ENCODE measurements at regions not wholly inside any gene's neighbourhood (a gene's known extent, or its start where the extent isn't known, plus 50 kb on each side); places are given as distances from the start of the nearest gene placed in this dataset.
"Not testable (repeated sequence)": the region's sequence is repeated elsewhere in the genome, so short reads cannot be mapped to it uniquely, and the experiment has no call there.

DNA sequence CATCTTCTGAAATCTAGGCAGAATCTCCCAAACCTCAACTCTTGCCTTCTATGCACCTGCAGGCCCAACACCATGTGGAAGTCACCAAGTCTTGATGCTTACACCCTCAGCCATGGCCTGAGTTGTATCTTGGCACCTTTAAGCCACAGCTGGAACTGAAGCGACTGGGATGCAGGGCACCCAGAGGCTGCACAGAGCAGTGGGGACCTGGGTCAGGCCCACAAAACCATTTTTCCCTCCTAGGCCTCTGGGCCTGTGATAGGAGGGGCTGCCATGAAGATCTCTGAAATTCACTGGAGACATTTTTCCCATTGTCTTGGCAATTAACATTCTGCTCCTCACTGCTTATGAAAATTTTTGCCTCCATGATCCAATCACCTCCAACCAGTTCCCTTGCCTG, 1388.5 kb downstream of the ADGRL3 start:
- ATAC-seq (no peak), DNase-seq (ENCODE audit: low spot score) (no peak)

GRCh38 chr4:62571494-62571893, 1371.4 kb downstream of the ADGRL3 start:
- no peak for ATAC-seq
- DNase-seq (ENCODE audit: low spot score), result no peak

- no peak for ATAC-seq
- DNase-seq (ENCODE audit: low spot score), result no peak
These were observed 1360.7 kb downstream of the ADGRL3 start for GRCh38 chr4:62560858-62561257.

GRCh38 chr4:62550121-62550520, 1350.0 kb downstream of the ADGRL3 start:
- DNase-seq (ENCODE audit: low spot score), result no peak
- no peak for ATAC-seq

GRCh38 chr4:62549601-62550000, 1349.5 kb downstream of the ADGRL3 start:
- DNase-seq (ENCODE audit: low spot score) (no peak), ATAC-seq (no peak)

- DNase-seq (ENCODE audit: low spot score) (no peak), ATAC-seq (no peak)
These were observed 1348.6 kb downstream of the ADGRL3 start for GRCh38 chr4:62548765-62549164.

GRCh38 chr4:62548108-62548524, 1348.0 kb downstream of the ADGRL3 start:
- DNase-seq (ENCODE audit: low spot score), result no peak
- no peak for ATAC-seq

- DNase-seq (ENCODE audit: low spot score) (no peak), ATAC-seq (no peak)
These were observed 1344.3 kb downstream of the ADGRL3 start for GRCh38 chr4:62544428-62544827.

DNA sequence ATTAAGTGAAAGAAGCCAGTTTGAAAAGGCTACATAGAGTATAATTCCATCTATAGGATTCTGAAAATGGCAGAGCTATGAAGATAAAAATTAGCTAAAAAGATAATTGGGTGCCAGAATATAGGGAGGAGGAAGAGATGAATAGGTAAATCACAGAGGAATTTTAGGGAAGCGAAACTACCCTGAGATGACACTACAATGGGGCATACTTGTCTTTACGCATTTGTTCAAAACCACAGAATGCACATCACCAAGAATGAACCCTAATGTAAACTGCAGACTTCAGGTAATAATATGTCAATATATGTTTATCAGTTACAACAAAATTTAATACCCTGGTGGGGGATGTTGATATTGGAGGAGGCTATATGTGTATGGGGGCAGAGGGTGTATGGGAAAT, 1342.9 kb downstream of the ADGRL3 start:
- DNase-seq (ENCODE audit: low spot score) (no peak), ATAC-seq (no peak)

GRCh38 chr4:62533573-62533972, 1333.4 kb downstream of the ADGRL3 start:
- DNase-seq (ENCODE audit: low spot score), result no peak
- ATAC-seq, result no peak

DNA sequence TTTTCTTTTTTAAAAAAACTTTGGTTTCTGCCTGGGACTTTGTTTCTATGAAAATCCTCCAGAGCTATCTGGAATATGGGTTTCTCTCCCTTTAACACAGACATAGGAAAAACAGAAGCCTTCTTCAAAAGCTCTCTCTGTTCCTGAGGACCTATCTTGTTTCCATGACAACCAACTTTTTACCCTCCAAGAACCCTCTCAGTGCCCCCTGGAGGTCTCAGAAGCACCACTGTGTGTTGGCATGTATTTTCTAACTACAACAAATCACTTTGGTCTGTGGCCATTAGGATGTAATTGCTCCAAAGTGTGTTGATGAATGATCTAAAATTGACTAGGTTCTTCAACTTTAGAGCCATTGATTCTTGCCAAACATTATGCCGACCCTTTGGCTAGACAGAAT, 1331.6 kb downstream of the ADGRL3 start:
- ATAC-seq (no peak), DNase-seq (ENCODE audit: low spot score) (no peak)

- ATAC-seq, result no peak
- no peak for DNase-seq (ENCODE audit: low spot score)
These were observed 1331.1 kb downstream of the ADGRL3 start for GRCh38 chr4:62531264-62531663.

- ATAC-seq, result no peak
These were observed 1328.7 kb downstream of the ADGRL3 start for GRCh38 chr4:62528874-62529273.

GRCh38 chr4:62526671-62527070, 1326.5 kb downstream of the ADGRL3 start:
- DNase-seq (ENCODE audit: low spot score) (no peak), ATAC-seq (no peak)

More at GRCh38 chr4:62528874-62529273, 1328.7 kb downstream of the ADGRL3 start:
- no peak for DNase-seq (ENCODE audit: low spot score)

GRCh38 chr4:62523256-62523655, 1323.1 kb downstream of the ADGRL3 start:
- DNase-seq (ENCODE audit: low spot score) (no peak), ATAC-seq (no peak)

- no peak for DNase-seq (ENCODE audit: low spot score)
- no peak for ATAC-seq
These were observed 1322.1 kb downstream of the ADGRL3 start for GRCh38 chr4:62522273-62522672.

GRCh38 chr4:62517716-62518115, 1317.6 kb downstream of the ADGRL3 start:
- ATAC-seq, result no peak

DNA sequence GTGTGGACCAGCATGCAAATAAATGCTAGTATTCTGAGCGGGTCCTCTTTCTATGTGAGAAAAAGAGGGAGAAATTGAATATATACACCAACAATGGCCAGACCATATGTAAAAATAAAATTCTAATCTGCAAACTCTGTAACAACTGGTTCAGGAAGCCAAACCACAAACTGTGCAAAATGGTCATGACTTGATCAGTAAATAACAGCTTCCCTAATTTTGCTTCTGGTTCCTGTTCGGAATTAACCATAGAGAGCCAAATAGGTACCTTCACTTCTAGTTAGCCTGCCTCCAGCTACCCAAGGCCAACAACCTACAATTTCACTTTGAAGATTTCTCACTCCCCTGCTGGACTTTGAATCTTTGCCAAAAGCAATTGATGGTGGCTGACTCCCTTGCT, 1313.2 kb downstream of the ADGRL3 start:
- ATAC-seq, result no peak

More at GRCh38 chr4:62517716-62518115, 1317.6 kb downstream of the ADGRL3 start:
- DNase-seq (ENCODE audit: low spot score), result no peak

GRCh38 chr4:62512271-62512670, 1312.1 kb downstream of the ADGRL3 start:
- DNase-seq (ENCODE audit: low spot score) (no peak), ATAC-seq (no peak)

More for the DNA sequence above, 1313.2 kb downstream of the ADGRL3 start:
- no peak for DNase-seq (ENCODE audit: low spot score)

DNA sequence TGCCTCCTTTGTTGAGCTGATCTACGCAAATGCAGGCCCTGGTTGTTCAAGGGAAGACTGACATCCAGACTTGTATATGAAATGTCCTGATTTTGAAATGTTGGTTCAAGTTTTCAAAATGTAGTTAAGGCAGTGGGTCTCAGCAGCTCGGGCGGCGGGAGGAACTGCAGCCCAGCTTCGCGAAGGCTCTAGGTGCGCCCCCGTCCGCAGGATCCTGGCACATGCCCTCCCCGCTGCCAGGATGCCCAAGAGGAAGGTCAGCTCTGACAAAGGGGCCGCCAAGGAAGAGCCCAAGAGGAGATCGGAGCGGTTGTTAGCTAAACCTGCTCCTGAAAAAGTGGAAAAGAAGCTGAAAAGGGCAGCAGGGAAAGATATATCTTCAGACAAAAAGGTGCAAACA, 1310.1 kb downstream of the ADGRL3 start:
- ATAC-seq, result no peak
- no peak for DNase-seq (ENCODE audit: low spot score)

- no peak for ATAC-seq
- no peak for DNase-seq (ENCODE audit: low spot score)
These were observed 1300.2 kb downstream of the ADGRL3 start for GRCh38 chr4:62500296-62500695.

- ATAC-seq (no peak), DNase-seq (ENCODE audit: low spot score) (no peak)
These were observed 1294.9 kb downstream of the ADGRL3 start for GRCh38 chr4:62495032-62495431.

DNA sequence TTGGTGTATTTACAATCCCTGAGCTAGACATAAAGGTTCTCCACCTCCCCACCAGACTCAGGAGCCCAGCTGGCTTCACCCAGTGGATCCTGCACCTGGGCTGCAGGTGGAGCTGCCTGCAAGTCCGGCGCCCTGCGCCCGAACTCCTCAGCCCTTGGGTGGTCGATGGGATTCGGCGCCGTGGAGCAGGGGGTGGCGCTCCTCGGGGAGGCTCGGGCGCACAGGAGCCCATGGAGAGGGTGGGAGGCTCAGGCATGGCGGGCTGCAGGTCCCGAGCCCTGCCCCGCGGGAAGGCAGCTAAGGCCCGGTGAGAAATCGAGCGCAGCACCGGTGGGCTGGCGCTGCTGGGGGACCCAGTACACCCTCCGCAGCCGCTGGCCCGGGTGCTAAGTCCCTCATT, 1291.6 kb downstream of the ADGRL3 start:
- not testable (repeated sequence) for ATAC-seq; DNase-seq (ENCODE audit: low spot score)

- no peak for ATAC-seq
- no peak for DNase-seq (ENCODE audit: low spot score)
These were observed 1290.5 kb downstream of the ADGRL3 start for GRCh38 chr4:62490635-62491034.

Measured in left lobe of liver (tissue), 2 donors.